HG02840 (cell line): ENCODE measurements at regions not wholly inside any gene's neighbourhood (a gene's known extent, or its start where the extent isn't known, plus 50 kb on each side); places are given as distances from the start of the nearest gene placed in this dataset.
"Not testable (repeated sequence)": the region's sequence is repeated elsewhere in the genome, so short reads cannot be mapped to it uniquely, and the experiment has no call there.

Experiments
- ATAC-seq: cut with Tn5 transposase; IDR thresholded peaks from one replicate; pipeline ENCODE4 v1.9.1; 2021; ENCODE audit warnings: mild to moderate bottlenecking, moderate library complexity, moderate number of reproducible peaks; ENCODE audit not compliant: unreplicated experiment, low FRiP score

- ATAC-seq: no peak
Observed at GRCh38 chr21:32930673-32931072, 95.1 kb upstream of the OLIG2 start.

- ATAC-seq: not testable (repeated sequence)
Observed at GRCh38 chr21:32934068-32934467, 91.7 kb upstream of the OLIG2 start.

GRCh38 chr21:32934829-32935228, 90.9 kb upstream of the OLIG2 start:
- ATAC-seq: no peak

- ATAC-seq: no peak
Observed at GRCh38 chr21:32940079-32941014, 85.4 kb upstream of the OLIG2 start.

- ATAC-seq: no peak
Observed at GRCh38 chr21:32941263-32941662, 84.5 kb upstream of the OLIG2 start.

GRCh38 chr21:32946654-32947053, 79.1 kb upstream of the OLIG2 start:
- ATAC-seq: no peak

GRCh38 chr21:32947736-32948135, 78.0 kb upstream of the OLIG2 start:
- ATAC-seq: no peak

GRCh38 chr21:32949701-32950100, 76.0 kb upstream of the OLIG2 start:
- no peak for ATAC-seq

- ATAC-seq: no peak
Observed at GRCh38 chr21:32951041-32951440, 74.7 kb upstream of the OLIG2 start.

- no peak for ATAC-seq
Observed at GRCh38 chr21:32954353-32954752, 71.4 kb upstream of the OLIG2 start.

- ATAC-seq: no peak
Observed at GRCh38 chr21:32955311-32956060, 70.2 kb upstream of the OLIG2 start.

GRCh38 chr21:32956061-32956656, 69.6 kb upstream of the OLIG2 start:
- no peak for ATAC-seq

GRCh38 chr21:32957545-32957944, 68.2 kb upstream of the OLIG2 start:
- ATAC-seq: no peak

- no peak for ATAC-seq
Observed at GRCh38 chr21:32958288-32959002, 67.3 kb upstream of the OLIG2 start.

GRCh38 chr21:32962268-32962667, 63.5 kb upstream of the OLIG2 start:
- ATAC-seq: no peak

GRCh38 chr21:32965129-32965680, 60.5 kb upstream of the OLIG2 start:
- no peak for ATAC-seq

- ATAC-seq: no peak
Observed at GRCh38 chr21:32966120-32966519, 59.6 kb upstream of the OLIG2 start.

- ATAC-seq: not testable (repeated sequence)
Observed at GRCh38 chr21:32968103-32968502, 57.6 kb upstream of the OLIG2 start.

- ATAC-seq: no peak
Observed at GRCh38 chr21:32974653-32975052, 51.1 kb upstream of the OLIG2 start.

GRCh38 chr21:32975811-32976431, 49.8 kb upstream of the OLIG2 start:
- ATAC-seq: no peak
